ENCODE measurements at regions not wholly inside any gene's neighbourhood (a gene's known extent, or its start where the extent isn't known, plus 50 kb on each side); places are given as distances from the start of the nearest gene placed in this dataset.

GRCh38 chr14:82431031-82431430 is 897.4 kb upstream of the SEL1L start:
- H3K27me3 ChIP-seq (ENCODE audit: control insufficient read depth in 2 of 2, insufficient read depth in 2 of 2, low read length in 2 of 2) = no peaks in the 10 kb centered on the region
- H3K4me2 ChIP-seq (replicated peaks; ENCODE audit: extremely low read depth, low read length, poor library complexity, severe bottlenecking) = no peak overlapping the region
- Mint-ChIP-seq H3K36me3 (no peaks in the 10 kb centered on the region), H3K27ac (no peak overlapping the region), H3K27me3 (ENCODE audit: low read depth in 3 of 3) (no peaks in the 10 kb centered on the region), H3K4me1 (no peaks in the 10 kb centered on the region), H3K4me3 (no peak overlapping the region), H3K9me3 (peaks cover 0 to 9% (median 2%) of the 10 kb centered on the region in 7 donors)
- no peak for DNase-seq
- no peak overlapping the region for H3K4me3 ChIP-seq (replicated peaks in 1 of 3; ENCODE audit: low read depth in 2 of 3, low read length in 3 of 3)
- peaks cover 0 to 7% of the 10 kb centered on the region in 2 donors for H3K9me3 ChIP-seq (replicated peaks in 1 of 2; ENCODE audit: control insufficient read depth in 1 of 2, insufficient read depth in 1 of 2, low read length in 2 of 2)
- no peak overlapping the region for H3K9ac ChIP-seq (ENCODE audit: insufficient read depth, low read length, poor library complexity, severe bottlenecking)
- no peak for TF ChIP-seq CTCF (IDR thresholded peaks at IDR 0.05)
- intact Hi-C loops (cut with micrococcal nuclease) = no loop called here
- no peaks in the 10 kb centered on the region for H3K4me1 ChIP-seq (ENCODE audit: control insufficient read depth in 1 of 2, insufficient read depth in 2 of 2, low read length in 2 of 2)
- no peak overlapping the region for H3K27ac ChIP-seq (ENCODE audit: low read depth in 1 of 2, low read length in 2 of 2)
- no peaks in the 10 kb centered on the region for H3K79me2 ChIP-seq (ENCODE audit: insufficient read depth, low read length)
- no peaks in the 10 kb centered on the region for H3K36me3 ChIP-seq (replicated peaks in 1 of 2; ENCODE audit: control insufficient read depth in 1 of 2, insufficient read depth in 2 of 2, low read length in 2 of 2)
- H2AFZ ChIP-seq (ENCODE audit: insufficient read depth, low read depth, low read length, poor library complexity, severe bottlenecking) = no peak overlapping the region
- H4K20me1 ChIP-seq (ENCODE audit: insufficient read depth, low read length) = no peaks in the 10 kb centered on the region

GRCh38 chr14:82432301-82433105 is 898.9 kb upstream of the SEL1L start:
- no peak overlapping the region for H3K9ac ChIP-seq (ENCODE audit: insufficient read depth, low read length, poor library complexity, severe bottlenecking)
- no peak overlapping the region for H3K4me2 ChIP-seq (replicated peaks; ENCODE audit: extremely low read depth, low read length, poor library complexity, severe bottlenecking)
- H4K20me1 ChIP-seq (ENCODE audit: insufficient read depth, low read length) = no peaks in the 10 kb centered on the region
- H3K4me3 Mint-ChIP-seq = no peak overlapping the region
- no peaks in the 10 kb centered on the region for H3K36me3 ChIP-seq (replicated peaks in 1 of 2; ENCODE audit: control insufficient read depth in 1 of 2, insufficient read depth in 2 of 2, low read length in 2 of 2)
- peaks cover 0 to 9% (median 2%) of the 10 kb centered on the region in 7 donors for H3K9me3 Mint-ChIP-seq
- DNase-seq = no peak
- TF ChIP-seq CTCF (IDR thresholded peaks at IDR 0.05) = no peak
- no peaks in the 10 kb centered on the region for H3K79me2 ChIP-seq (ENCODE audit: insufficient read depth, low read length)
- H3K27me3 ChIP-seq (ENCODE audit: control insufficient read depth in 2 of 2, insufficient read depth in 2 of 2, low read length in 2 of 2) = no peaks in the 10 kb centered on the region
- H3K9me3 ChIP-seq (replicated peaks in 1 of 2; ENCODE audit: control insufficient read depth in 1 of 2, insufficient read depth in 1 of 2, low read length in 2 of 2) = peaks cover 0 to 7% of the 10 kb centered on the region in 2 donors
- 80% methylated on average over 1 of the region's 3 CpGs for WGBS (ENCODE audit: insufficient coverage)
- H3K4me1 ChIP-seq (ENCODE audit: control insufficient read depth in 1 of 2, insufficient read depth in 2 of 2, low read length in 2 of 2) = no peaks in the 10 kb centered on the region
- H3K27ac Mint-ChIP-seq = no peak overlapping the region
- H3K36me3 Mint-ChIP-seq = no peaks in the 10 kb centered on the region
- H3K27ac ChIP-seq (ENCODE audit: low read depth in 1 of 2, low read length in 2 of 2) = no peak overlapping the region
- no peak overlapping the region for H2AFZ ChIP-seq (ENCODE audit: insufficient read depth, low read depth, low read length, poor library complexity, severe bottlenecking)
- no peaks in the 10 kb centered on the region for H3K4me1 Mint-ChIP-seq
- H3K4me3 ChIP-seq (replicated peaks in 1 of 3; ENCODE audit: low read depth in 2 of 3, low read length in 3 of 3) = no peak overlapping the region
- no peaks in the 10 kb centered on the region for H3K27me3 Mint-ChIP-seq (ENCODE audit: low read depth in 3 of 3)
- intact Hi-C loops (cut with micrococcal nuclease) = no loop called here

Measured in CD14-positive monocyte (primary cell).